Breast epithelium (tissue), 3 donors: ENCODE measurements at regions not wholly inside any gene's neighbourhood (a gene's known extent, or its start where the extent isn't known, plus 50 kb on each side); places are given as distances from the start of the nearest gene placed in this dataset.

ENCODE experiments used
- CTCF ChIP-seq, 3 donors: fragments of 450-650 bp; IDR thresholded peaks; one replicate each; pipeline ENCODE4 v1.5.1; 2016 to 2017; ENCODE audit warnings: antibody characterized with exemption in 3 of 3, mild to moderate bottlenecking in 3 of 3, moderate library complexity in 3 of 3
- POLR2AphosphoS5 ChIP-seq, 3 donors: sonication (generic); formaldehyde crosslinking; IDR thresholded peaks; one replicate each; pipeline ENCODE4 v1.6.1; 2017; ENCODE audit warnings: antibody characterized with exemption in 3 of 3

DNA sequence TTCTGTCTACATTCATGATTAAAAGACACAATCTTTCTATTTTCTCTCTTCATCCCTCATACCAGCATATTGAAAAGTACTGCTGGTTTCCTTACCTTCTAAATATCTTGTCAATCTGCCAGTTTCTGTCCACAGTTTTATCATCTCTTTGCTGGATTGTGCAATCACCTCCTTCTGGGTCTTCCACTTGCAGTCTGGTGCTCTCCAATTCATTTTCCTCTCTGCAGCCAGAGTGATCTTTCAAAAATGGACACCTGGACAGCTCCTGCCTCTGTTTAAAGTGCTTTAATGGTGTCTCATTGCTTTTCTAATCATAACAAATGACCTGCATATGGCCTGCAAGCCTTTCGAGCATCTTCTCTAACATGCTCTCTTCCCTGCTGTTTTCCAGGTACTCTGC, 94.0 kb downstream of the C1QL2 start:
- TF ChIP-seq CTCF (IDR thresholded peaks at IDR 0.05) (no peak), POLR2AphosphoS5 (IDR thresholded peaks at IDR 0.05) (no peak)
